NCI-H2196 treated with DMSO at 0.1 percent for 48 hours (cell line): ENCODE measurements at regions not wholly inside any gene's neighbourhood (a gene's known extent, or its start where the extent isn't known, plus 50 kb on each side); places are given as distances from the start of the nearest gene placed in this dataset.

ENCODE experiments used
- DNase-seq: peaks from one replicate; lab custom pipeline; 2025; ENCODE audit not compliant: unreplicated experiment; lab: John Stamatoyannopoulos, UW

GRCh38 chr2:6392966-6393365, 472.7 kb downstream of the CMPK2 start:
- DNase-seq: no peak

GRCh38 chr2:6393819-6394218, 471.9 kb downstream of the CMPK2 start:
- DNase-seq: no peak

- DNase-seq: no peak
Observed at GRCh38 chr2:6394276-6394675, 471.4 kb downstream of the CMPK2 start.

- DNase-seq: no peak
Observed at GRCh38 chr2:6398421-6398820, 467.3 kb downstream of the CMPK2 start.

GRCh38 chr2:6401301-6401700, 464.4 kb downstream of the CMPK2 start:
- DNase-seq: no peak

DNA sequence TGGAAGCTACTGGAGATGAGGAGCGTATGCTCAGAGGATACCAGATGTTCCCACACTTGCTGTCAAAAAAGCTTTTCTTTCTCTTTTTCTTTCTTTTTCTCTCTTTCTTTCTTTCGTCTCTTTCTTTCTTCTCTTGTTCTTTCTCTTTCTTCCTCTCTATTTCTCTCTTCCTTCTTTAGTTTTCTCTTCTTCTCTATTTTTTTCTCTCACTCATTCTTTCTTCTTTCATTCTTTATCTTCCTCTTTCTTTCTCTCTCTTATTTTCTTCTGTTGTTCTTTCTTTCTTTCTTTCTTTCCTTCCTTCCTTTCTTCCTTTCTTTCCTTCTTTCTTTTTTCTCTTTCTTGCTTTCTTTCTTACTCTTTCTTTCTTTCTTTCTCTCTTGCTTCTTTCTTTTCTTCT, 457.6 kb downstream of the CMPK2 start:
- DNase-seq: no peak

- no peak for DNase-seq
Observed at GRCh38 chr2:6410313-6410712, 455.4 kb downstream of the CMPK2 start.

- no peak for DNase-seq
Observed at GRCh38 chr2:6412533-6413091, 453.1 kb downstream of the CMPK2 start.

DNA sequence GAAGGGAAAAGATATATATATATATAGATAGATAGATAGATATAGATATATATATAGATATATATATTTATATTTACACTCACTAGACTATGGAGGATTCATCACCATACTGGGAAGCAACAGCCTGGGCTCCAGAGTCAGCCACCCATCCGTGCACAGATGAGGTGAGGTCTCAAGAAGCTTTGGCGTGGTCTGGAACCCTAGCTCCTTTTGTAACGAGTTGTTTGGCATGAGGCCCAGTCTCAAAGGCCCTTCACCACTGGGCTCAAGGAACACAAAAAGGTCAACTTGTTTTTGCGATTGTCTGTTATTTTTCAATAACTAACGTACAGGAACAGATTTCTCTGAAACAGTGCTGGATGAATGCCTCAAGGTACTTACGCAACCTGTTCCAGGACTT, 448.7 kb downstream of the CMPK2 start:
- DNase-seq: no peak

- DNase-seq: no peak
Observed at GRCh38 chr2:6418291-6418690, 447.4 kb downstream of the CMPK2 start.

DNA sequence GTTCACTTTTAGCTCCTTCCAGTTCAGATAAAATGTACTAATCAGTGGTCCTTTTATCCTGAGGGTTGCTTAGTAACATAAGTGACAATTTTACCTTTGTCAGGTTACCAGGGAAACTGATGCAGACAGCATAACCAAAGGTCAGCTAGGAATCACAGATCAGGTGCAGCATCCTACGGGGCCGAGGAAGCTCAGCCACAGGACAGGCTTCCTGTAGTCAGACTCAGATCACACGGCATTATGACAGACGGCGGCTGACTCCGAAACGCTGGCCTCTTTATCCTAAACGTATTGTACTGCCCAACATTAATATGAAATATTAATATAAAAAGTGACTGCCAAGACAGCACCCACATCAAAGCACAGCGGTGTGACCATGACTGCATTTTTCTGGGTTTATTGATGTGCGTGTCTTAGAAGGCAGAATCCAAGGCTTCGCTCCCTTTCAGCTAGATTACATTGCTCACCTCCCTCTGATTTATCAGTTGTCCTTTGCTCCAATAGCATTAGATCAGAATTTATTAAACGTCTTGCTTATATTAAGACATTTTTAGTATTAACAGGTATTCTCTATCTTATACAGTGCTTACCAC, 444.5 kb downstream of the CMPK2 start:
- DNase-seq: no peak

DNA sequence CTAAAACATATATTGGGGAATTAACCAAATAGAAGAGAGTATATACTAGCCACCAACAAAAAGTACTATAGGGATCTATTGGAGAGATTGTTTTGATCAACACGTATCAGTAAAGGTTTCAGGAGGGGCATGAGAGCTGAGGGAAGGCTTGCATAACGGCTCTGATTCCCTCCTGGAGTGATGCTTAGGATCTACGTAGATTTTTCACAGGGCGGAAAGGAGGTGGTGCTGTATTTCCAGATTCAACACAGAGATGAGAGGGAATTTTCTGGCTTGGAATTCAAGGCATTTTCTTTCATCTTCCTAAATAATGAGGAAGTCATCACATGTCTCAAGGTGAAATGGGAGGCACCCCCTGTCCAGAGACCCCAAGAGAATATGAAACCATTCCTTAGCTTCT, 443.8 kb downstream of the CMPK2 start:
- no peak for DNase-seq

GRCh38 chr2:6423157-6423556, 442.6 kb downstream of the CMPK2 start:
- DNase-seq: no peak

DNA sequence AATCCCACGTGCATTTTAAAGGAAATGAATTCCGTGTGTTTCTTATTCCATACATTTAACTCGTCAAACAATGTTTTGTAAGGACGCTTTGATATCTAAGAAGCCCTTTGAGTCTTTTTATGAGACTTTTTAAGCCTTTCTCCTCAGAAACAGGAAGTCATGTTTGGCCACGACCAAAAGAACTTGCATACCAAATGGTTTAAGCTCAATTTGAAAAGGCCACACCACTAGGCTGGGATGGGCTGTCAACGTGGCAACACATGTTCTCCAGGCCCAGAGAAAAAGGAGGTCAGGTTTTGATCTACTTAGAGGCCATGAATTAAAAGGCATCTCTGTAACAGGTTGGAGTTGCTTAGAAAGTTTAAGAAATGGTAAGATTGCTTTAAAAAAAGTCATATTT, 441.8 kb downstream of the CMPK2 start:
- DNase-seq: no peak

DNA sequence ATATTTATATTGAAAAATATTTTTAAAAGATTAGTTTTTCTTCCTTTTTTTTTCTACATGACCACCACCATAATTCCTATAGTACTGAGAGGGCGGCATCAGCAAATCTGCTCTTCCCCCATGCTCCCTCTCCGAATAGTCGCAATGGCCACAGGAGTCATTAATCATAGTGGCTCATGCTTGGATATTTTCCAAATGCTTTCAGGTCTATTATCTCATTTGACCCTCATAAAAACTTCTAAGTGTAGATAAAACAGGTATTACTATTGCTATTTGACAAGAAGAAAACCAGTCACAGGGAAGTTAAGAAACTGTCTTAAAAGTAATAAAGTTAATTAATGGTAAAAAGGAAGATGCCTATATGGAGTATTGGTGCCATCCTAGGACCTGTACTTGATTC, 440.7 kb downstream of the CMPK2 start:
- no peak for DNase-seq

DNA sequence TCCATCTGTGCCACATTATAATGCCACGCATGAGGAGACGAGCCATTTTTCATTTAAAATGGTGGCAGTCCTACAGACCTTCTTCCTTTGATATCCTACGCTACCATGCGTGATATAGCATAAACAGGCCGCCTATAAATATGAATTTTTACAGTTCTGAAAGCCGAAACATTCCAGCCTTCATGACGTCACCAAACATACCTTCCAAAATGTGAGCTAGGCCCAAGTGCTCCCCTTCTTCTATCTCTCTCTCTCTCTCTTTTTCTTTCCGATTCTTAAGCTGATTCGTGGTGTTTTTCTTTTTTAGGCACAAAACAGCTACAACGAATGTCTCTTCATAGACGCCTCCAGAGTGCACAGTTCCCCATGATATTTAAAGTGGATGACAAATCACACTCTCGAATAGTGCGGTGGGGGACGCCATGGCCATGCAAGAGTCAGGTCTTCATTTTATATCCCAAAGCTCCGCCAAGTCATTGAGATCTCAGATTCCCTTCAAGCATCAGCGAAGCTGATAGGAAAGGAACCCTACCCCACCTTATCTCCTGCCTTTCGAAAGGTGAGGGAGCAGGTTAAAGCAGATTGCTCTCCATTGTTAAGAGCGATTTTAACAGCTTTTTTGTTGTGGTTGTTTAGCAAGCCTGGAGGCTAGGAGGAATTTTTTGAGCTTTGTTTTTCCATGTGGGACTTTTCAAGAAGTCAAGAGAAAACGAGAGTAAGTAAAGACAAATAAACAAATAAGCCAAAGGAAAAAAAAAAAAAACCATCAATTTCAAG, 436.3 kb downstream of the CMPK2 start:
- no peak for DNase-seq

- DNase-seq: no peak
Observed at GRCh38 chr2:6434438-6434837, 431.3 kb downstream of the CMPK2 start.

DNA sequence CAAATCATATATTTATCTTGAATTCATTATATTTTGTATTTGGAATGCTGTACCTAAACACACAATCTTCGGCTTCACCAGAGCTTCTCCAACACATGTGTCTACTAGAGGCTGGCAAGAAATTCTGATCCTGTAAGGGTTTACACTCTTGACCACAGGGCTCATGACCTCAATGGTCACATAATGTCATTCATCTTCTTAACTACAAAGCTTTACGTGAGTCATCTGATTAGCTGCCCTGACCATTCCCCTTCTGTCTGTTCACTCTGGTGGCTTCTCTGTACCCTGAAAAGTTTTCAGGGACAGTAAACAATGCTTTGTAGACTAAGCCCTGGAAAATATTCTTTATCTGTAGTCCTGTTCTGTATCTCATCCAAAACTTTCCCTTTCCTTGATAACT, 423.9 kb downstream of the CMPK2 start:
- no peak for DNase-seq

DNA sequence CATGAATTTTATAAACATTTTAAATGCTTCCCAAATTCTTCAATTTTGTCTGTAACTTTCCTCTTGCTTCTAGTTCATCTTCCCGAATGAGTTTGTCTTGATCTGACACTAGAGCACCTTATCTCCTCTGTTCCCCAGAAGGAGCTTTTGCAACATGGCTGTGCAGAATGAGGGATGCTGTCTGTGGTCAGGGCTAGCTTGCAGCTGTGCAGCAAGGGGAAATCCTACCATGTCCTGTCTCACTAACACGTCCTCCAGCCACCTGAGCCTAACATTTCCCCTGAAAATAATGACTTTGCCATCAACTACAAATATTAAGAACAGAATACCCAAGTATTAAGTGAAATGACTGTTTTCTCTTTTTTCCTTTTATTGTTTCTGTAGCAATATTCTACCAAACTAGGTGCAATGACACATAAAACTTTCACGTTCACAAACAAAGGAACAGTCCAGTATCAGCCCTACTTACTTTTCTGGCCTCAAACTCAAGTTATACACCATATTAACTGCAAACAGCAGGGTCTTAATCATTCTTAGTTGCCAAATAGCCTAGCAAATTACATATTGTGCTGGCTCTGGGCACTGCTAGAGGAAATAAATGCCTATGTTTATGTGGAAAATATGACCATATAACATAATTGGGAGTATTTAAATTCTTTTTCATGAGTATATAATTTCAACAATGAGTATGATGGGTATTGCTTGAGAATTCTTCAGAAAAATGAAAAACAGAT, 423.3 kb downstream of the CMPK2 start:
- no peak for DNase-seq

DNA sequence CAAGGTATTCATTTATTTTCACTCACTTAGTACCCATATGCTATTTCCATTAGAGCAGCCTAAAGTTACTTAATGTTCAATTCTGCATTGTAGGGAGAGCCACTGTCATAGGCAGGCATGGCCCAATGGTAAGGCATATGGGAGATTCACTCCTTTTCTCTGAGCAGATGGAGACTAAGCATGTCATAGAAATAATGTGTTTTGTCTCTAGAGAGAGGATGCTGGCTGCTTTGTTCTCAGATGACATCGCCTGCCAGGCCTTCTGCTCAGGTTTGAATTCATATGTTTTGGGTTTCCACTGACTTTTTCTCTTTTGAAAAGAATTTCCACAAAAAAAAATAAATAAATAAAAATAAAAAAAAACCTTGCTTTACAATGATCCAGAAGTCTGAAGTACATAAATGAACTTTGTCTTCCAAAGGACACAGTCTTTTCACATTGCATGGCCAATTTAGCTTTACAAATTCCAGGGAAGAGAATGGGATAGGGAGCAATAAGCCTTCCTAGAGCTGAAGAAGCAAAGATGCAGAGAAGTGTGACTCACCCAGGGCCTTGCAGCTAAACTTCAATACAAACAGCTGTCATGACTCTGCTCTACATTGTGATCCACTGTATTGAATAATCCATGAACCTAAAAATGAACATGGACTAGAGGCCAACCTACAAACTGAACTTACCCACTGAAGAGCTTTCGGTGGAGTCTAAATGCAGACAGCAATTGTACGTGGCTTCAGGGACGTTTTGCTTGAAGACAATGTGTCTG, 422.5 kb downstream of the CMPK2 start:
- no peak for DNase-seq

- no peak for DNase-seq
Observed at GRCh38 chr2:6444514-6444913, 421.2 kb downstream of the CMPK2 start.
